LNCaP clone FGC (cell line): ENCODE measurements at regions not wholly inside any gene's neighbourhood (a gene's known extent, or its start where the extent isn't known, plus 50 kb on each side); places are given as distances from the start of the nearest gene placed in this dataset.
"Not testable (repeated sequence)": the region's sequence is repeated elsewhere in the genome, so short reads cannot be mapped to it uniquely, and the experiment has no call there.

Experiments used
- DNase-seq: peaks from one replicate; pipeline ENCODE4 v3.0.0-alpha.2; 2011; ENCODE audit warnings: low read depth
- H3K4me3 ChIP-seq: 2 replicates; pipeline ENCODE4 v1.5.1; 2011; ENCODE audit warnings: mild to moderate bottlenecking, low read depth, low read length, control low read depth
- CTCF ChIP-seq: IDR thresholded peaks from 2 replicates; pipeline ENCODE4 v1.5.1; 2012; ENCODE audit warnings: mild to moderate bottlenecking; ENCODE audit not compliant: control insufficient read depth, insufficient read depth; ENCODE audit errors: extremely low read depth

GRCh38 chr4:102210806-102211205 is 134.5 kb downstream of the SLC39A8 start:
- DNase-seq, result not testable (repeated sequence)

GRCh38 chr4:102204634-102205033 is 140.6 kb downstream of the SLC39A8 start:
- not testable (repeated sequence) for DNase-seq, H3K4me3 ChIP-seq

More at GRCh38 chr4:102210806-102211205, 134.5 kb downstream of the SLC39A8 start:
- not testable (repeated sequence) for H3K4me3 ChIP-seq

GRCh38 chr4:102196221-102196620 is 149.1 kb downstream of the SLC39A8 start:
- no peak for TF ChIP-seq CTCF
- no peak for DNase-seq
- no peak overlapping the region for H3K4me3 ChIP-seq

- TF ChIP-seq CTCF, result no peak
Measured at GRCh38 chr4:102193145-102193544, 152.1 kb downstream of the SLC39A8 start.

GRCh38 chr4:102180046-102180445 is 165.2 kb downstream of the SLC39A8 start:
- no peak for TF ChIP-seq CTCF
- H3K4me3 ChIP-seq, result no peak overlapping the region
- DNase-seq, result no peak

More at GRCh38 chr4:102193145-102193544, 152.1 kb downstream of the SLC39A8 start:
- no peak for DNase-seq
- no peak overlapping the region for H3K4me3 ChIP-seq

- no peak for DNase-seq
- H3K4me3 ChIP-seq, result no peak overlapping the region
- no peak for TF ChIP-seq CTCF
Measured at GRCh38 chr4:102174719-102175189, 170.5 kb downstream of the SLC39A8 start.

GRCh38 chr4:102172341-102172740 is 172.9 kb downstream of the SLC39A8 start:
- DNase-seq, result no peak
- H3K4me3 ChIP-seq, result no peak overlapping the region
- TF ChIP-seq CTCF, result no peak

- no peak for TF ChIP-seq CTCF
- DNase-seq, result no peak
Measured at GRCh38 chr4:102170910-102171309, 174.4 kb downstream of the SLC39A8 start.

More at GRCh38 chr4:102170910-102171309, 174.4 kb downstream of the SLC39A8 start:
- H3K4me3 ChIP-seq, result no peak overlapping the region
